Neutrophil (primary cell): ENCODE measurements at regions not wholly inside any gene's neighbourhood (a gene's known extent, or its start where the extent isn't known, plus 50 kb on each side); places are given as distances from the start of the nearest gene placed in this dataset.

Experiments used
- H3K27ac ChIP-seq: fragments of 200-600 bp; sonication (generic); 2 replicates; pipeline ENCODE4 v1.5.1; 2016; ENCODE audit warnings: mild to moderate bottlenecking, moderate library complexity
- H3K27me3 ChIP-seq: fragments of 200-600 bp; sonication (generic); 2 replicates; pipeline ENCODE4 v1.6.0; 2016; ENCODE audit warnings: mild to moderate bottlenecking
- H3K36me3 ChIP-seq: fragments of 200-600 bp; sonication (generic); 2 replicates; pipeline ENCODE4 v1.5.1; 2017
- H3K4me1 ChIP-seq, 2 experiments: fragments of 200-600 bp in 1 of 2; sonication (generic) in 1 of 2; 1 replicate in 1 of 2; 2 replicates in 1 of 2; pipeline versions ENCODE4 v1.5.1 to v1.6.1; 2013 to 2016; ENCODE audit warnings: low read depth in 1 of 2, low read length in 1 of 2, mild to moderate bottlenecking in 1 of 2, moderate library complexity in 1 of 2; ENCODE audit not compliant: control insufficient read depth in 1 of 2, insufficient read depth in 1 of 2
- H3K4me3 ChIP-seq, 2 experiments: fragments of 200-600 bp in 1 of 2; sonication (generic) in 1 of 2; 1 replicate in 1 of 2; 2 replicates in 1 of 2; pipeline ENCODE4 v1.5.1; 2013 to 2016; ENCODE audit warnings: low read depth in 1 of 2, low read length in 1 of 2, mild to moderate bottlenecking in 1 of 2, moderate library complexity in 1 of 2
- H3K9me3 ChIP-seq: fragments of 200-600 bp; sonication (generic); 2 replicates; pipeline ENCODE4 v1.5.1; 2016
- TF ChIP-seq, protein P1 (sequence below): fragments of 200-600 bp; sonication (generic); IDR thresholded peaks from 2 replicates; pipeline ENCODE4 v1.5.1; 2016; ENCODE audit warnings: antibody characterized with exemption

DNA sequence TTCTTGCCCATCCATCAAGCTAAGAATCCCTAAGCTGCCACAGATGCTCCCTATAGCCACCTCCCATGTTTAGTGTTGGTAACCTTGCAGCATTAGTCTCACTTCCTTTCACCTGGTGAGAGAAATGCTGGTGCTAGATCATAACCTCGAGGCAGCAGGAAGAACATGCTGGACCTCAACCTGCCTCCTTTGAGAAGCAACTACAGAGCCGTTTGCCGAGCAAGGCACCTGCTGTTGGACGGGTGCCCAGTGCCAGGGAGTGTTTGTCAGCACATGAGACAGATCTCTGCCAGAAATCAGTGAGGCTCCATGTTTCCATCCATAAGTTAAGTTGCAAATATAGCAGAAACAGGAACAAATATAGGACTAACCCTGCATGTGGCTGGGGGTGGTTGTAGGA, 955.7 kb downstream of the TUSC7 start:
- Histone ChIP-seq H3K4me1 (no peaks in the 10 kb centered on the region), H3K27ac (no peak overlapping the region), H3K27me3 (no peaks in the 10 kb centered on the region), H3K9me3 (no peaks in the 10 kb centered on the region), H3K4me3 (no peak overlapping the region), H3K36me3 (no peaks in the 10 kb centered on the region)
- TF ChIP-seq, protein P1, sequence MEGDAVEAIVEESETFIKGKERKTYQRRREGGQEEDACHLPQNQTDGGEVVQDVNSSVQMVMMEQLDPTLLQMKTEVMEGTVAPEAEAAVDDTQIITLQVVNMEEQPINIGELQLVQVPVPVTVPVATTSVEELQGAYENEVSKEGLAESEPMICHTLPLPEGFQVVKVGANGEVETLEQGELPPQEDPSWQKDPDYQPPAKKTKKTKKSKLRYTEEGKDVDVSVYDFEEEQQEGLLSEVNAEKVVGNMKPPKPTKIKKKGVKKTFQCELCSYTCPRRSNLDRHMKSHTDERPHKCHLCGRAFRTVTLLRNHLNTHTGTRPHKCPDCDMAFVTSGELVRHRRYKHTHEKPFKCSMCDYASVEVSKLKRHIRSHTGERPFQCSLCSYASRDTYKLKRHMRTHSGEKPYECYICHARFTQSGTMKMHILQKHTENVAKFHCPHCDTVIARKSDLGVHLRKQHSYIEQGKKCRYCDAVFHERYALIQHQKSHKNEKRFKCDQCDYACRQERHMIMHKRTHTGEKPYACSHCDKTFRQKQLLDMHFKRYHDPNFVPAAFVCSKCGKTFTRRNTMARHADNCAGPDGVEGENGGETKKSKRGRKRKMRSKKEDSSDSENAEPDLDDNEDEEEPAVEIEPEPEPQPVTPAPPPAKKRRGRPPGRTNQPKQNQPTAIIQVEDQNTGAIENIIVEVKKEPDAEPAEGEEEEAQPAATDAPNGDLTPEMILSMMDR: no peak

- TF ChIP-seq, protein P1: no peak
- Histone ChIP-seq H3K27me3 (no peaks in the 10 kb centered on the region), H3K27ac (no peak overlapping the region), H3K4me1 (no peaks in the 10 kb centered on the region), H3K9me3 (no peaks in the 10 kb centered on the region), H3K36me3 (no peaks in the 10 kb centered on the region), H3K4me3 (no peak overlapping the region)
Measured at GRCh38 chr3:117666325-117666724, 956.7 kb downstream of the TUSC7 start.

- TF ChIP-seq, protein P1: no peak
- H3K36me3 ChIP-seq: no peaks in the 10 kb centered on the region
- no peaks in the 10 kb centered on the region for H3K4me1 ChIP-seq
- no peaks in the 10 kb centered on the region for H3K9me3 ChIP-seq
- H3K4me3 ChIP-seq: no peak overlapping the region
- no peak overlapping the region for H3K27ac ChIP-seq
- H3K27me3 ChIP-seq: no peaks in the 10 kb centered on the region
Measured at GRCh38 chr3:117666812-117667211, 957.2 kb downstream of the TUSC7 start.

DNA sequence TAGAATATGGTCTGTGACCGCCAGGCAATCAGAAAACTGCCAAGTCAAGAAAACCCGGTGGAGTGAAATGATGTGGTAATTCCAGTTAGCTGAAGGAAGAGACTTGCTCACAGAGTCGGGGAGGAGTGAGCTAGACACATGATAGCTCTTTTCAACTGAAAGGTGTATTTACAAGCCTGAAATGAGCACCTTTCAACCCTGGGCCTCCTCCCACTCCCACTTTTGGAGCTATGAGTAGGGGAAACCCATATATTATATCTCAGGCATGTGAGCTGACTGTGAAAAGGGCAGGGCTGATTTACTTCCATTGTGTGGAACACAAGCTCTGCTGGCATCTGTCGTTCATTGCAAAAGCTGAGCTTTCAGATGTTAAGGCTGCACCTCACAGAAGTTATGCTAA, 960.2 kb downstream of the TUSC7 start:
- H3K9me3 ChIP-seq: no peaks in the 10 kb centered on the region
- no peak overlapping the region for H3K4me3 ChIP-seq
- H3K4me1 ChIP-seq: no peaks in the 10 kb centered on the region
- H3K36me3 ChIP-seq: no peaks in the 10 kb centered on the region
- H3K27me3 ChIP-seq: no peaks in the 10 kb centered on the region
- TF ChIP-seq, protein P1: no peak
- no peak overlapping the region for H3K27ac ChIP-seq

DNA sequence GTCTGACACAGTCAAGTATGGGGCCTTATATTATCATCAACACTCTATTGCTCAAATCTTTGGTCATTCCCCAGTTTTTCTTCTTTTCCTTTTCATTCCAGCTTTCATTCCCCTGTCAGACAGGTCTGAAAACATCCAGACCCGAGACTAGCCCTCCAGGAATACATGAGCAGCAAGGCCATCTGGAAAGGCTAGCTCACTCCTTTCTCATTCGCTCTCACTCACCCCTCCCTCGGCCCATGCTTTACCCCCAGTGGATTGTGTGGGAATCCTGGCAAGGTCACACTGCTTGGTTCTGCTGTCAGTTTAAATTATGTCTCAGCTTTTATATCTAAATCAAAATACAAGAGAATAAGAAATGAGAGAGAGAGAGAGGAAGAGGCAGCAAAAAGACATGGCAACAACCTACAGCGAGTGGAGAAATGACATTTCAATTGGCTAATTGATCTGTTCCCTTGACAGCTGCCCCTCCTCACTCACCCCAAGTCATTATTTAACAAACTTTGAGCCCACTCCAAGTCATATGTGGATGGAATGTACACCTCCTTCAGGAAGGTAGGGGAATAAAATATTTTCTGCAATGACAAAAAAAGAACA, 962.2 kb downstream of the TUSC7 start:
- Histone ChIP-seq H3K4me3 (no peak overlapping the region), H3K27me3 (no peaks in the 10 kb centered on the region), H3K36me3 (no peaks in the 10 kb centered on the region), H3K4me1 (no peaks in the 10 kb centered on the region), H3K27ac (no peak overlapping the region), H3K9me3 (no peaks in the 10 kb centered on the region)
- TF ChIP-seq, protein P1: no peak

DNA sequence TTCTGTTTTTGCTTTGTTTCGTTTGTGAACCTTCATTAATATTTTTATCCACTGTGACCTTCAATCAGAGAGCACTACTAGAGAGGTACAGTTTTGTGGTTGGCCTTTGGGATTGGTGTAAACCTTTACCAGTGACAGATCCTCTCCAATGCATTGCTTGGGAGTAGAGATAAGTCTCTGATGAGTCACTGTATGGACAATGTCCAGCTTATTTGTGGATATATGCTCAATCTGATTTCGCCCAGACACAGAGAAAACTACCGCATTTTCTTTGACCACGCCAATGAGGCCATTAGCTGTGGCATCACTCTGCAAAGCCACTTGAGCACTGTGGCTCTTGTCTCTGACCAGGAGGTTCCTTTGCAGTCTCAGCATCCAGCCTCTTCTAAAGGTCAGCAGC, 964.7 kb downstream of the TUSC7 start:
- H3K4me1 ChIP-seq: no peaks in the 10 kb centered on the region
- no peaks in the 10 kb centered on the region for H3K27me3 ChIP-seq
- no peak overlapping the region for H3K27ac ChIP-seq
- H3K36me3 ChIP-seq: no peaks in the 10 kb centered on the region
- TF ChIP-seq, protein P1: no peak
- no peak overlapping the region for H3K4me3 ChIP-seq
- H3K9me3 ChIP-seq: no peaks in the 10 kb centered on the region
